GM12892 (cell line): ENCODE measurements at regions not wholly inside any gene's neighbourhood (a gene's known extent, or its start where the extent isn't known, plus 50 kb on each side); places are given as distances from the start of the nearest gene placed in this dataset.

ENCODE experiments used
- POLR2A ChIP-seq: IDR thresholded peaks from 2 replicates; pipeline ENCODE4 v1.6.1; 2011; ENCODE audit warnings: low read depth, low read length, control low read depth
- POLR2AphosphoS5 ChIP-seq: IDR thresholded peaks from 2 replicates; pipeline ENCODE4 v1.6.1; 2011; ENCODE audit warnings: low read depth, low read length, control low read depth
- TAF1 ChIP-seq: IDR thresholded peaks from 2 replicates; pipeline ENCODE4 v1.6.1; 2011; ENCODE audit warnings: low read depth, mild to moderate bottlenecking, control low read depth, low read length, borderline replicate concordance

- TF ChIP-seq POLR2A (no peak), POLR2AphosphoS5 (no peak), TAF1 (no peak)
Measured at GRCh38 chr21:28811860-28812259, 180.8 kb downstream of the LTN1 start.
